ENCODE measurements at regions not wholly inside any gene's neighbourhood (a gene's known extent, or its start where the extent isn't known, plus 50 kb on each side); places are given as distances from the start of the nearest gene placed in this dataset.

DNA sequence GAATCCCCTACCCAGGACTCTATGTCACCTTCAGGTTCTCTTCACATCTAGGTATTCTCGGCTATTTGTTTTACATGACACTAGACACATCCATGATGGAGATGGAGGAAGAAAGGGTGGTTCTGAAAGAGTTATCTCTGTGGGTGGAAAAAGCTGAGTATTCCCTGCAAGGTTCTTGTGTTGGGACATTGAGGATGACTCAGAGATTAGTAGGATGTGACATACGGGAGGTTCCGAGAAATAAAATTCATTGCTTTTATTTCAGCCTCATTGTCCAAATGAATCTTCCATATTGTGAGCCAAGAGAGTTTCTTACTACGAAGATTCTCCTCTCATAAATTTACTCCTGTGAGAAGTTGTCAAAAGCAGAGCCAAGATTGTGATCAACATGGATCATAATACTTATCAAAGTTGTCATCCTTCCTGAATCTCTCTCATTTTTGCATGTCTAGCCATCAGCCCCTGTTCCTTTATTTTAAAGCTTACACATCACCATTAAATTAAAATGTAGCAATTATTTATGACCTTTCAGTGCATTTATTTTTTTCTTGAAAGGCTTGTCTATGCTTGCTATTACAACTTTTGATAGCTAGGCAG is 370.0 kb downstream of the PSAT1 start:
- TF ChIP-seq, protein P1, sequence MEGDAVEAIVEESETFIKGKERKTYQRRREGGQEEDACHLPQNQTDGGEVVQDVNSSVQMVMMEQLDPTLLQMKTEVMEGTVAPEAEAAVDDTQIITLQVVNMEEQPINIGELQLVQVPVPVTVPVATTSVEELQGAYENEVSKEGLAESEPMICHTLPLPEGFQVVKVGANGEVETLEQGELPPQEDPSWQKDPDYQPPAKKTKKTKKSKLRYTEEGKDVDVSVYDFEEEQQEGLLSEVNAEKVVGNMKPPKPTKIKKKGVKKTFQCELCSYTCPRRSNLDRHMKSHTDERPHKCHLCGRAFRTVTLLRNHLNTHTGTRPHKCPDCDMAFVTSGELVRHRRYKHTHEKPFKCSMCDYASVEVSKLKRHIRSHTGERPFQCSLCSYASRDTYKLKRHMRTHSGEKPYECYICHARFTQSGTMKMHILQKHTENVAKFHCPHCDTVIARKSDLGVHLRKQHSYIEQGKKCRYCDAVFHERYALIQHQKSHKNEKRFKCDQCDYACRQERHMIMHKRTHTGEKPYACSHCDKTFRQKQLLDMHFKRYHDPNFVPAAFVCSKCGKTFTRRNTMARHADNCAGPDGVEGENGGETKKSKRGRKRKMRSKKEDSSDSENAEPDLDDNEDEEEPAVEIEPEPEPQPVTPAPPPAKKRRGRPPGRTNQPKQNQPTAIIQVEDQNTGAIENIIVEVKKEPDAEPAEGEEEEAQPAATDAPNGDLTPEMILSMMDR (IDR thresholded peaks at IDR 0.05; ENCODE audit: low read depth, low read length) = no peak
- no peak for TF ChIP-seq EZH2phosphoT487 (IDR thresholded peaks at IDR 0.05; ENCODE audit: low read depth)
